Stimulated activated CD4-positive, alpha-beta T cell treated with anti-CD3 and anti-CD28 coated beads, TNF-alpha, amount 100 ng/mL, for 4 hours (primary cell): ENCODE measurements at regions not wholly inside any gene's neighbourhood (a gene's known extent, or its start where the extent isn't known, plus 50 kb on each side); places are given as distances from the start of the nearest gene placed in this dataset.
A peak's percentile ranks its signal among the peaks of the same experiment; 100 is the strongest.

Source experiments
- DNase-seq, 3 experiments: peaks; one replicate each; pipeline ENCODE4 v3.0.0-alpha.2; 2020; ENCODE audit warnings: low read depth in 3 of 3

DNA sequence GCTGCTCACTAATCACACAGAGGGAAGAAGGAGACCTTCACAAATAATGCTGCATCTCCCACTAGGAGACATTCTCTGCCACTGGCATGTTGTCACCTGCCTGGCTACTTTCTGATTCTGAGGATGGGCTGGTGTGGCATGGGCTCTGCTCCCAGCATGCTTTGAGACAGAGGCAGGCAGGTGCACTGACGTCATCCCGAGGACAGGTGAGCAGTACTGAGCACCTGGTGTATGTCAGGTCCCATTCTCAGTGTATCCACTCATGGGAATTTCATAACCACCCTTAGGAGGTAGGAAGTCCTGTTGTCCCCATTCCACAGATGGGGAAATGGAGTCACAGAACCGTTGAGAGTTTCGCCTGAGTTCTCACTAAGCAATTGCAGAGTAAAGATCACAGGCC lies 597.9 kb downstream of the VRK1 start:
- DNase-seq, result no peak

GRCh38 chr14:97401714-97402113 lies 604.5 kb downstream of the VRK1 start:
- DNase-seq, result no peak

- no peak for DNase-seq
Observed at GRCh38 chr14:97402279-97402678, 605.1 kb downstream of the VRK1 start.

DNA sequence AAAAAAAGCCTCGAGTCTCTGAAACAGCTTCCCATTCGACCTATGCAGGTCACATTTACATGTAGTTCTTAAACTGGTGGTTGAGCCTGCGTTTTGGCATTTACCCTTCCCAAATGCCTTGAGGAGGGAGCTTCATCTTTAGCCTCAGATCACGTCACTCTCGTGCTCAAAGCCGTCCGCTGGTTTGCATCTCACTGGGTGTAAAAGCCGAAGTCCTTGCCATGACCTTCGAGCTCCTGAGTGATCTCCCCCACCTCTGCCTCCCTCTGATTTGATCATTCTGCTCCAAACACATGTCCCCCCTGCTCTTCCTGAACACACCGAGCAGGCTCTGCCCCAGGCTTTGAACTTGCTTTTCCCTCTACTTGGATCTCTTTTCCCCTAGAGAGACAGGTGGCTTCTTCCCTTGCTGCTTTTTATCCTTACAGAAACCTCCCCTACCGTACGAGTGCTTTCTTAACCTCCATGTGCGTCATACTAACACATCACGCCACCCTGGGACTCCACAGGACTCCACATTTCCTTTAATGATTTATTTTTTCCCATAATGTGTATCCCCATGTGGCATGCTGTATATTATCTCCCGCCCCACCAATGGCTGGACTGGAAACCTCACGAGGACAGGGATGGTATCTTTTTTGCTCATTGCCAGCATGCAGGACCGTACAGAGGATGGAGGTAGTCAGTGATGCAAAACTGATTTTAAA lies 610.7 kb downstream of the VRK1 start:
- no peak for DNase-seq

DNA sequence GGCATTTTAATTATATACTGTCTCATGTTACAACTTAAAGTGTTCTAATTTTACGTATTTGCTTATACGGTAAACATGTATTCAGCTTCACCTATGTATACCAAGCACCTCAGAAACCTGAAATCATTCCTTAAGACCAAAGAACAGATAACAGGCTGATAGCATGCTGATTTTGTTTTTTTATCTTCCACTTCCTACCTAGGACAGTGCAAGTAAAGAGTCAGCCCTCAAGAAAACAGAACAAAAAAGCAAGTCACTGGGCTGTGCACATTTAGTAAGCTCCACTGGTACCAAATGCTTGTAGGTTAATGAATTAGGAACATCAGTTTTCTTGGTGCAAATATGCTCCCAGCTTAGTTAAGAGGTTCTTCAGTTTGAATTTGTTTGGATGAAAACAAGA lies 611.3 kb downstream of the VRK1 start:
- DNase-seq, result no peak

GRCh38 chr14:97408937-97409815 lies 612.0 kb downstream of the VRK1 start:
- DNase-seq, result peak in 2 of 3 experiments; percentile 17 to 21

DNA sequence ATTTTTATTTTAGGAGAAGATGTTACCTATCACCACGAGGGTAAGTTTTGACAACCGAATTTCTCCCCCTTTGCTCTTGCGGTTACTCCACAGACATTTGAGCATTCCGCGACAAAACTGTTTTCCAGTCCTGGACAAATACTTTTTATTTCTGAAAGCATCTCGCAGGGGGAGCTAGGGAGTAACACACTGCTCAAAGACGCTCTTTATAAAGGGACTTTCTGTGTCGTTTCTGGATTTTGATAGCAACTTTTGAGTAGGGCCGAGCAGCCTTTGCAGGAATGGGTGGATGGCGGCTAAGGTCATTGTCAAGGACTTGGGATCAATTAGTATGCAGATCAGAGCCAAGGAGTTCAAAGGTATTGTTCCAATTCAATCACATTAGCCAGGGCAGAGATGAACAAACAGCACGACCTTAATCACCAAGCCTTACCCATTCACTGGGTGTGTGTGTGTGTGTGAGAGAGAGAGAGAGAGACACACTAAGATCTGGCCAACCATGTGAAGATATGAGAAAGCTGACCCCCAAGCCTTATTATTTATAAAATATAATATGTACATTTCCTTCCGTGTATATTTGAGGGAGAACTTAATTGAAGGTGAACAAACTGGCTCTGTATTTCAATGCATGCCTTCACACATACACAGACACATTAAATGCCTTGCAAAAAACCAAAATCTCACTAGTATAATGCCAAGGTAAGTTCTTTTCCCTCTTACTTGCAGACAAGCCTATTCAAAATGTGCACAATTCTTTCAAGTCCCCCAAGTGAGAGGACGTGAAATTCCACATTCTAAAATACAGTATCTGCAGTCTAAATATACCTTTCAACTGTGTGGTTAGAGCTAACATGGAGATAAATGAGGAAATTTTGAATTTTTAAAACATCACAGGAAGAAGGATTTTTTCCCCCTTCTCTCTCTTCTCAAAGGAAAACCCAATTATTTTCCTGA lies 613.8 kb downstream of the VRK1 start:
- no peak for DNase-seq

DNA sequence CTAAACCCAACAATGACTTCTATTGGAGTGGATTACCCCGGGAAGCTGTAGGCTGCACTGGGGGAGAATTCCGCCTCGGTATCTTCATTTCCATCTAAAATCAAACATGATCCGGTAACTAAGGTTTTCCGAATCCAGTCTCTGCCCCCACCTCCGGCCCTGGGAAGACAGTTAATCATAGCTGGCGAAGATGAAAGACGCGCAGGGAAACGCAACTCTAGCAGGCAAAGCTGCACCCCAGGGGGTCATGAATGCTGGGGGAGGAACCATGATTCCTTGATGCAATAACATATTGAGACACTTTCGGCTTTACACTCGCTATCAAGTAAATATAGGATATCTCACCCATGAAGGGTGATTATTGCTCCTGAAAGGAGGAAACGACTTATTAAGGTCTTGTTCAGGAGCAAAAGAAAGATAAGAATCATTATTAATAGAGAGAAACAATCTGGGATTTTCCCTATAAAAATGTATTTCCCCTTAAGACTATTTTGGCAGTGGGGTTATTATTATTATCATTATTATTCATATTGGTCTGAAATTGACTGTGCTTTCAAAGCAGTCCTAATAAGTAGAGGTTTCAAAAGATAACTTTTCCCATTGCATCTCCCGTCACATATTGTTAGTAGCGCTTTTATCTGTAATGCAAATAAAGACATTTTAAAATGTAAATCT lies 614.9 kb downstream of the VRK1 start:
- DNase-seq, result no peak

GRCh38 chr14:97413022-97413539 lies 615.9 kb downstream of the VRK1 start:
- no peak for DNase-seq

- no peak for DNase-seq
Observed at GRCh38 chr14:97413966-97414717, 617.0 kb downstream of the VRK1 start.

- DNase-seq, result no peak
Observed at GRCh38 chr14:97414718-97415098, 617.5 kb downstream of the VRK1 start.

DNA sequence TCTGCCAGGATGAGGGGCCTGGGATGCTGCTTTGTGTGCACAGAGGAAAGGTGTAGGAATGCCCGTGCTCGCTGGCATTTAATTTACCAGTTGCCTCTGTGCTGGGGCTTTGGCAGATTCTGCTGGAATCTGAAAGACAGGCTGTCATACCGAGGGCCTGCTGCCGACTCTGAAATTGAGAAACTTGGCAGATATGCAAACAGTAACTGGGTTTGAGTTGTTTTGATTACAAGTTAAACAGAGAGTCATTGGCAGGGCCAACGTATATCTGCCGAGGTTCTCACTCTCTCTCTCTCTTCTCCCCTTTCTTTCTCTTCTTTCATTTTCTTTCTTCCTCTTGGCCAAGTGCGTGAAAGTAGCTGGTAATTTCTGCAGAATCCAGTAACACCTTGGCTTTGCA lies 618.7 kb downstream of the VRK1 start:
- DNase-seq, result no peak

GRCh38 chr14:97416550-97416949 lies 619.4 kb downstream of the VRK1 start:
- no peak for DNase-seq

GRCh38 chr14:97417331-97417730 lies 620.1 kb downstream of the VRK1 start:
- no peak for DNase-seq

DNA sequence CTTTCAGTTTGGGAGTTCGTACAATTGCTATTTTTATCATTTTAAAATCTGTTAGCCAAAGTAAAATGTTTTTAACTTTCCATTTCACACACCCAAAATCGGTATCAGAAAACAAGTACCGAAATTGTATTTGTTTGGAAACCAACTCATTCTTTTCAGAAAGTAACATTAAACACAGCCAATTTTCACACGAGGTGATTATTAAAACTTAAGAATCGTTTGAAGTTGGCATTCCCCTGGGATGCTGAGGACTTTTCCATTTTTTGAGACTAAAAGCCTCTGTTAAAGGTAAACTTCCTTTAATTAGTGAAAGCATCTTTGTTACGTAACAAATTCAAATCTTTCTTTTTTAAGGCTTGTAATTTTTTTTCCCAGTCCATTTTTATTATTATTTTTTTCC lies 623.0 kb downstream of the VRK1 start:
- DNase-seq, result no peak

GRCh38 chr14:97426776-97427175 lies 629.6 kb downstream of the VRK1 start:
- no peak for DNase-seq

DNA sequence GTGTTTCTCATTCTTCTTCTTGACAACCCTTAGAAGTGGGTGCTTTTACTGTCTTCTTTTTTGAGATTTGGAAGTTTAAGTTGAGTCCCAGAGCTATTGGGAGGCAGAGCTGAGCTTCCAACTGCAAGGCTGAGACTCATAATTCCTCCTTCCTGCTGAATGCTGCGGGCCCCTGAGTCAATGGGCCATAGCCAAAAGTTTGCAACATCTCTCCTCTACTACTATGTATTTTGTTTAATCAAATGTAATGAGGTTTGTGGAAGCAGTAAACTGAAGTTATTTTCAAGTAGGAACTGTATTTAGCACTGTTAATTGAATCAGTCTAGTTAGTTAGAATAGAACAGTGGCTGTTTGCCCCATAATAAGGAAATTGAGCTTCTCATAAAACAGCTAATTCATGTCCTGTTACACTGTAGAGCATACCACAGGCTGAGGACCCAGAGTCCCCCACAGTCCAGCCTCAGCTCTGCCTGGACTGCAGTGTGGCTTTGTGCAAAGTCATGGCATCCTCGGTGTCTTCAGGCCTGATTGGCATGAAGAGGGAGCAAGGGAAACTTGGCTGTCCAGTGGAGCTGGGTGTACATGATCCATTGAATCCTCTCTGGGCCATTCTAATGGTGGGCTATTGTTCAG lies 631.7 kb downstream of the VRK1 start:
- DNase-seq, result no peak

GRCh38 chr14:97432586-97432985 lies 635.4 kb downstream of the VRK1 start:
- DNase-seq, result no peak

DNA sequence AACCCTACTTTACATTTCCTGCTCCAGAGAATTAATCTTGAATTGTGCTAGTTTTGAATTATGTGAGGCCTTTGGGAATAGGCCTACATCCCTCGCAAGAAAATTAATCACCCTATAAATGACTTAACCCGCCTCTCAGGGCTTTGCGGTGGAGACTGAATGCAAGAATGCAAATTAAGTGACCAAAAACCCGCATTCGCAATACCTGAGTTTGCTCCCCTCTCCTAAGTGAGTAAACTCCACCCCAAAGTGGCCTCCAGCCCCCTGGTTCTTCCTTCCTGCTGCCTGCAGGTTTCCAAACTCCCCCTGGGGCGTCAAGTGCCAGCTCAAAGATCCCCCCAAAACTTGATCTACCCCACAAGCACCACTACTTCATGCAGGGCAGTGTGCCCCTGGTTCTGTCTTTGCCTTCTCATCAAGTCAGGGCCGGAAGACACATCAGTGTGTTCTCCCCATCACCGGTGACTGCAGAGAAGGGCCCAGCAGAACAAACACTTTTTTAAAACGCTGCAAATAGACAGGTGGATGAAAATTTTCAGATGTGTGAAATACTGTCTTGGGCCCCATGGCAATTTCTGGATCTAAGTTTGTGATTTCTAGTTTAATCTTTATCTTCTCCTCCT lies 644.7 kb downstream of the VRK1 start:
- no peak for DNase-seq

GRCh38 chr14:97442363-97442762 lies 645.2 kb downstream of the VRK1 start:
- DNase-seq, result no peak
